A673 (cell line): ENCODE measurements at regions not wholly inside any gene's neighbourhood (a gene's known extent, or its start where the extent isn't known, plus 50 kb on each side); places are given as distances from the start of the nearest gene placed in this dataset.

ENCODE experiments used
- EZH2 ChIP-seq: fragments of 200-600 bp; sonication (generic); IDR thresholded peaks from 2 replicates; pipeline ENCODE4 v1.6.1; 2017; ENCODE audit warnings: borderline replicate concordance, low read depth, mild to moderate bottlenecking, mixed read lengths, antibody characterized with exemption, low read length; ENCODE audit not compliant: poor library complexity, severe bottlenecking
- TF ChIP-seq, protein P1 (sequence below): fragments of 300-800, 200-600 bp; sonication (generic); conservative IDR thresholded peaks from 2 replicates; pipeline ENCODE4 v1.5.1; 2017; ENCODE audit warnings: low read depth, mild to moderate bottlenecking, antibody characterized with exemption, low read length, moderate library complexity, mixed read lengths

DNA sequence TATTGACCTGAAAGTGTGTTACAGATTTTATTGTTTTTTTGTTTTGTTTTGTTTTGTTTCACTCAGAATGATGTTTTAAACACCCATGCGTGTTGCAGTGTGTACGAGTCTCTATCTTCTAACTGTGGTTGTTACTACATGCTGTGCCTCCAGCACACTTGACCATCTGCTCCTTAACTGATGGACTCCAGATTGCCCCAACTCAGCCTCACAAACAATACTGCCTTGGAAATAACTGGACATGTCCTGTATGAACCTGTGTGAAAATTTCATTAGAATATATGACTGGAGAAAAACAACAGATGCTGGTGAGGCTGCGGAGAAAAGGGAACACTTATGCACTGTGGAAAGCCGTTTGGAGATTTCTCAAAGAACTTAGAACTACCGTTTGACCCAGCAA, 68.7 kb upstream of the HAND1 start:
- TF ChIP-seq, protein P1, sequence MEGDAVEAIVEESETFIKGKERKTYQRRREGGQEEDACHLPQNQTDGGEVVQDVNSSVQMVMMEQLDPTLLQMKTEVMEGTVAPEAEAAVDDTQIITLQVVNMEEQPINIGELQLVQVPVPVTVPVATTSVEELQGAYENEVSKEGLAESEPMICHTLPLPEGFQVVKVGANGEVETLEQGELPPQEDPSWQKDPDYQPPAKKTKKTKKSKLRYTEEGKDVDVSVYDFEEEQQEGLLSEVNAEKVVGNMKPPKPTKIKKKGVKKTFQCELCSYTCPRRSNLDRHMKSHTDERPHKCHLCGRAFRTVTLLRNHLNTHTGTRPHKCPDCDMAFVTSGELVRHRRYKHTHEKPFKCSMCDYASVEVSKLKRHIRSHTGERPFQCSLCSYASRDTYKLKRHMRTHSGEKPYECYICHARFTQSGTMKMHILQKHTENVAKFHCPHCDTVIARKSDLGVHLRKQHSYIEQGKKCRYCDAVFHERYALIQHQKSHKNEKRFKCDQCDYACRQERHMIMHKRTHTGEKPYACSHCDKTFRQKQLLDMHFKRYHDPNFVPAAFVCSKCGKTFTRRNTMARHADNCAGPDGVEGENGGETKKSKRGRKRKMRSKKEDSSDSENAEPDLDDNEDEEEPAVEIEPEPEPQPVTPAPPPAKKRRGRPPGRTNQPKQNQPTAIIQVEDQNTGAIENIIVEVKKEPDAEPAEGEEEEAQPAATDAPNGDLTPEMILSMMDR, result no peak
- TF ChIP-seq EZH2, result no peak
